GM12891 (cell line): ENCODE measurements at regions not wholly inside any gene's neighbourhood (a gene's known extent, or its start where the extent isn't known, plus 50 kb on each side); places are given as distances from the start of the nearest gene placed in this dataset.
"Not testable (repeated sequence)": the region's sequence is repeated elsewhere in the genome, so short reads cannot be mapped to it uniquely, and the experiment has no call there.

Experiments used
- DNase-seq: peaks from one replicate; pipeline ENCODE4 v3.0.0; 2011; ENCODE audit warnings: low spot score; ENCODE audit not compliant: insufficient read length
- FAIRE-seq: peaks from 2 replicates; lab custom pipeline; 2011; peaks lifted over from hg19 to GRCh38; lab: Jason Lieb, UNC
- PAX5 ChIP-seq: IDR thresholded peaks from 2 replicates; pipeline ENCODE4 v1.6.1; 2011; ENCODE audit warnings: low read length, moderate library complexity, mild to moderate bottlenecking; ENCODE audit not compliant: insufficient read depth, severe bottlenecking
- POLR2A ChIP-seq: IDR thresholded peaks from 2 replicates; pipeline ENCODE4 v1.6.1; 2011; ENCODE audit warnings: low read depth, low read length, control low read depth
- POLR2AphosphoS5 ChIP-seq: IDR thresholded peaks from 2 replicates; pipeline ENCODE4 v1.6.1; 2011; ENCODE audit warnings: low read depth, low read length, control low read depth
- POU2F2 ChIP-seq: IDR thresholded peaks from 2 replicates; pipeline ENCODE4 v1.6.1; 2011; ENCODE audit warnings: low read depth, mild to moderate bottlenecking, control low read depth, low read length, moderate library complexity
- SPI1 ChIP-seq: IDR thresholded peaks from 2 replicates; pipeline ENCODE4 v1.6.1; 2011; ENCODE audit warnings: low read depth, low read length, control low read depth
- TAF1 ChIP-seq: IDR thresholded peaks from 2 replicates; pipeline ENCODE4 v1.6.1; 2011; ENCODE audit warnings: low read depth, low read length, control low read depth

DNA sequence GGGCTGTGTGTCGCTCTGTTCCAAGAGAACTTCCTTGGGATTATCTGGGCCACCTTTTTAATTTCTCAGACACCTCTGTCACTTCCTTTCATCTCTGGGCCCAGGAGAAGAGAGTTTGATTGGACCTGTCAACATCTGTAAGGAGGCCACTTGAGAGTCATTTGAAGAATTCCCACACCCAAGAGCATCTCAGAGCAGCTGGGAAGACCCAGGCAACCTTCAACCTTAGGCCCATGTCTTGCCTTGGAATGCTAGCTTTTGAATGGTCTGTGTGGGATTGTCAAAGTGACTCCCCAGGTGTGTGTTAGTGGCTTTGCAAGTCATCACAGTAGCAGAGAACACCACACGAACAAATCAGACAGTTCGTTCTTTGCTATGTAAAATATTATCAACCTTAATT is 280.3 kb downstream of the CYRIA start:
- FAIRE-seq (no peak), DNase-seq (no peak)
- TF ChIP-seq POLR2AphosphoS5: no peak
- no peak for TF ChIP-seq PAX5
- no peak for TF ChIP-seq TAF1
- TF ChIP-seq SPI1: no peak
- no peak for TF ChIP-seq POLR2A
- TF ChIP-seq POU2F2: no peak

DNA sequence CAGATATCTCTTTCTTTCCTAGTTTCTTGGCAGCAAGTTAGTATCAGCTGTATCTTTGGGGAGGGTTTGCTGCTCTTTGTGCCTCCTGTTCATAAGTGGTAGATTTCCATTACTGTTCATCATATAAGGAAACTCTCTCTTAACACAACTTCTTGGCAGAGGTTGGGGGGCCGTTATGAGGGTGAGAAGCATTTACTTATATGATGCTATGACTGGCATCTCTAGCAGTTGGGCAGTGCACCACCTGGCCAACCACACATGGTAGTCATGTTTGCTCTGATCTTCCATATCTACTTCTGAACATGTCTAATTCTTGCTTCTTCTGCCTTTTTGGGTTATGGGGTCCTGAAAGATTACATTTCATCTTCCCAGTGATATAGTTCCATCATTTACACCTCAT is 282.2 kb downstream of the CYRIA start:
- FAIRE-seq (no peak), DNase-seq (no peak)
- TF ChIP-seq POLR2A (no peak), POLR2AphosphoS5 (no peak), SPI1 (no peak), TAF1 (no peak), POU2F2 (no peak), PAX5 (no peak)

DNA sequence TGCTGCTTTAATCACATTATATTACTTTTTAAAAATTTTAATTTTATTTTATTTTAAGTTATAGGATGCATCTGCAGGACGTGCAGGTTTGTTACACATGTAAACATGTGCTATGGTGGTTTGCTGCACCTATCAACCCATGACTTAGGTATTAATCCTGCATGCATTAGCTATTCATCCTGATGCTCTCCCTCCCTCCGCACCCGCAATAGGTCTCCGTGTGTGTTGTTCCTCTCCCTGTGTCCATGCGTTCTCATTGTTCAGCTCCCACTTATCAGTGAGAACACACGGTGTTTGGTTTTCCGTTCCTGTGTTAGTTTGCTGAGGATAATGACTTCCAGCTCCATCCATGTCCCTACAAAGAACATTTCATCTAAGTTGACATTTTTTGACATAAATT is 283.2 kb downstream of the CYRIA start:
- TF ChIP-seq POLR2A (no peak), POLR2AphosphoS5 (no peak), SPI1 (no peak), POU2F2 (no peak), PAX5 (no peak), TAF1 (no peak)

DNA sequence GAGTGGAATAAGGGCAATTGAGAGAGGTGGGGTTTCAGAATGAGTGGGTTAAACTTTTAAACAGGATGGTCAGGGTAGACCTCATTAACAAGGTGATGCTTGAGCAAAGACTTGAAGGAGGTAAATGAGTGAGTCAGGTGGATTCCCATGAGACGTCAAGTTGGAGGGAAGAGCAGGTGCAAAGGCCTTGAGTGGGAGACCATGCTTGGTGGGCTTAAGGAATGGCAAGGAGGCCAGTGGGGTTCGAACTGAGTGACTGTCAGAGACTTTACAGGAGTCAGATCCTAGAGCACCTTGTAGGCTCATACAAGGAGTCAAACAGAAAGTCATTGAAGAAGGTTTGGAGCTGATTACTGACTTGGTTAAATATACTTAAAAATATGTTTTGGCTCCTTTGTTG is 284.1 kb downstream of the CYRIA start:
- DNase-seq (no peak), FAIRE-seq (no peak)
- no peak for TF ChIP-seq PAX5
- TF ChIP-seq POLR2A: no peak
- no peak for TF ChIP-seq POU2F2
- TF ChIP-seq SPI1: no peak
- no peak for TF ChIP-seq POLR2AphosphoS5
- no peak for TF ChIP-seq TAF1

More for the DNA sequence above, 283.2 kb downstream of the CYRIA start:
- DNase-seq (no peak), FAIRE-seq (no peak)

DNA sequence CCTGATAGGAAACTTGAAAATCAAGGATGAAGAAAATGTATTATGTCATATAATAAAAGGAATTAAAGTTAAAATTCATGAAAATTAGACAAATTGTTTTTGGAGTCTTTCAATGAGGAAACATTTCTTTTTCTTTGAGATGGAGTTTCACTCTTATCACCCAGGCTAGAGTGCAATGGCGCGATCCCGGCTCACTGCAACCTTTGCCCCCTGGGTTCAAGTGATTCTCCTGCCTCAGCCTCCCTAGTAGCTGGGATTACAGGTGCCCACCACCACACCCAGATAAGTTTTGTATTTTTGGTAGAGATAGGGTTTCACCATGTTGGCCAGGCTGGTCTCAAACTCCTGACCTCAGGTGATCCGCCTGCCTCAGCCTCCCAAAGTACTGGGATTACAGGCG is 285.7 kb downstream of the CYRIA start:
- DNase-seq, FAIRE-seq: not testable (repeated sequence)

DNA sequence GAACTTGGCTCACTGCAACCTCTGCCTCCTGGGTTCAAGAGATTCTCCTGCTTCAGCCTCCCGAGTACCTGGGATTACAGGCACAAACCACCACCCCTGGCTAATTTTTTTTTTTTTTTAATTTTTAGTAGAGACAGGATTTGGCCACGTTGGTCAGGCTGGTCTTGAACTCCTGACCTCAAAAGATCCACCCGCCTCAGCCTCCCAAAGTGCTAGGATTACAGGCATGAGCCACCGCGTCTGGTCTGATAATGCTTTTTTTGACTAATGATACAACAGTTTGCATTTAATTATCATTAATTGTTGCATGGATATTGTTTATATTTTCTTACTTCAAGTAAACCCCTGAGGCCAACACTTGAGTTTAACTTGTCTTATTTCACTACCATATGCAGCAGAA is 286.6 kb downstream of the CYRIA start:
- not testable (repeated sequence) for DNase-seq, FAIRE-seq

DNA sequence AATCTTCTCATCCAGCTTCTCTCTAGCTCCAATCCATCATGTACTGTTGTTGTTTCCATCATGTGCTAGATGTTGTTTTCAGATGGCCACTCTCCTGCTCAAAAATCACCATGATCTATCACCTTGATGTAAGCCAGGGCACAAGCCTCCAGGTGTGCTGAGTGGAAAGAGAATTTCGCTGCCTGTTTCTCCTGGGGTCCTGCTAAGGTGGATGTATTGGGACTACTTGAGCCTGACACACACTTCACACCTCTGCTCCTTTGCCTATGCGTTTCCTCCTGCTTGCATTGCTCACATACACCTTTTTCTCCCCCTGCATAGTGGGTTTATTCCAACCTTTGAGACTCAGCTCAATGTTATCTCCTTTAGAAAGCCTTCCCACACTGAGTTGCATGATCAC is 287.6 kb downstream of the CYRIA start:
- no peak for DNase-seq
- FAIRE-seq: no peak
- TF ChIP-seq PAX5 (no peak), POLR2A (no peak), TAF1 (no peak), POLR2AphosphoS5 (no peak), SPI1 (no peak), POU2F2 (no peak)

DNA sequence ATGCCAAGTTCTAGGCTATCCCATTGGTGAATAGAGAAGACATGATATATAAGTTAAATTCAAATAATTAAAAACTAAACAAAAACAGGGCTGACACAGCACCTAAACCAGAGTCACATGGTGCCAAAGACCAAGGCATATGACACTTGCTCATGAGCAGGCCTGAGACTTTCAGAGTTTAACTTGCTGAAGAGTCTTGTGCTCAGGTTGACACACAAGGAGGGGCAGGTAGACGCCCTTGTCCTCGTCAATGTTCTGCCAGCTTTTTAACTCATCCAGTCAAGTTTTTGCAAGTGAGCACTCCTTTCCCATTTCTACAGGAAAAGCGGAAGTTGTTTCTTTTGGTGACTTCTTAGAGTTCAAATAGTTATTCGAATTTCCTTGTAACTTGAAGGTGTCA is 289.7 kb downstream of the CYRIA start:
- DNase-seq: no peak
- FAIRE-seq: no peak
- TF ChIP-seq PAX5 (no peak), SPI1 (no peak), TAF1 (no peak), POU2F2 (no peak)

DNA sequence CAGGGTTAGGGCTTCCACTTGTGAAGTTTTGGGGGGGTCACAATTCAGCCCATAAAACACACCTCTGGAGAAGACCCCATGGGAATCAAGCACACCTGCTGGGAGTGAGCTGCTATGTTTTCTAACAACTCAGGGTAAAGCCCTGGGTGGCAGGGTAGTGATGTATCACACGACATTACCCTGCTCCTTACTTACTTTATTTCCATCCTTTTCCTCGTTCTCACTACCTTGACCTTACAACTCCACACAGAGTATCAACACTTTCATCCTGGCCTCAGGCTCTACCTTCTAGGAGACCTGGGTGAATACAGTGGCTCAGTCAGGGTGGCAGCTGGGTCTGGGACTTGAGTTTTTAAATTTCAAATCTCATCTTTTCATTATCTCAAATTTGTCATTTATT is 290.3 kb downstream of the CYRIA start:
- no peak for FAIRE-seq
- no peak for TF ChIP-seq SPI1

DNA sequence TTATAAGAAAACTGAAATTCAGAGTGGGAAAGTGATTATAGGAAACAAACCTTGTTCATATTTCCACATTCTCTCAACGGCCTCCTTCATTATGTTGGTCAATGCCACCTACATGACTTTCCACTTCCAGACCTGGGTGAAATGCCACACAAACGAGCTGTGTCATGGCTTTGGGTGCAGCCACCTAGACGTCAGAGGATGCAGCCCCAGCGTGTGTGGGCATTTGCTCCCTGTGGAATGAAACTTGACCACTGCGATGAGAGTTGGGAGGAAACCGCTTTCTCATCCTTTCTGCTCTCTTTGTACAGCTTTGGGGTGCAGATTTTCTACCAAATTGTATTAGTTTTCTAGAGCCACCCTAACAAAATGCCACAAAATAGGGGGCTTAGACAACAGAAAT is 291.0 kb downstream of the CYRIA start:
- no peak for DNase-seq
- FAIRE-seq: no peak
- TF ChIP-seq POLR2A (no peak), POLR2AphosphoS5 (no peak), SPI1 (no peak), TAF1 (no peak), PAX5 (no peak), POU2F2 (no peak)

More for the DNA sequence above, 290.3 kb downstream of the CYRIA start:
- DNase-seq: no peak

DNA sequence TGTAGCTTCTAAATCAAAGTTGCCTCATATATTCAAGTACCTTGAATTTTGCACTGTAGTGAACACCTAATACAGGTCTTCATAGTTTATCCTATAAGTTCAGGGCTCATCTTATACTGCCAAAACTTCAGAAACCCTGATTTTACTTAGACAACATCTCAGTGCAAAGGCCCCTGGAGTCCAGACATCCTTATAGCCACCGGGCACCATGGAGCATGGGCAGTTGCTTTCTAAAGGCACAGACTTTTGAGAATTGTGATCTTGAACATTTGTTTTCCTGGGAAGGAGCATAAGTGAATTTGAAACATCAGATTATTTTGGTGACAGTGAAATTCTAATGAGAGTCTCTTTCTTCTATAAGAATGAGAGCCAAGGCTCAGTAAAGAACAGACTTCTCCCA is 292.3 kb downstream of the CYRIA start:
- no peak for FAIRE-seq
- TF ChIP-seq POLR2A (no peak), TAF1 (no peak), POU2F2 (no peak), SPI1 (no peak), PAX5 (no peak), POLR2AphosphoS5 (no peak)
- no peak for DNase-seq
